ENCODE measurements at regions not wholly inside any gene's neighbourhood (a gene's known extent, or its start where the extent isn't known, plus 50 kb on each side); places are given as distances from the start of the nearest gene placed in this dataset.

- Mint-ChIP-seq H3K4me1 (ENCODE audit: low read depth) (peaks cover 22% of the 10 kb centered on the region), H3K27ac (no peak overlapping the region), H3K27me3 (no peaks in the 10 kb centered on the region), H3K9me3 (ENCODE audit: low read depth) (peaks cover 4% of the 10 kb centered on the region), H3K4me3 (no peak overlapping the region), H3K36me3 (peaks cover 8% of the 10 kb centered on the region)
Measured at GRCh38 chr9:7937761-7938491, 138.3 kb upstream of the DMAC1 start.

GRCh38 chr9:7936996-7937395, 137.4 kb upstream of the DMAC1 start:
- no peaks in the 10 kb centered on the region for H3K27me3 Mint-ChIP-seq
- H3K27ac Mint-ChIP-seq, result no peak overlapping the region
- peaks cover 8% of the 10 kb centered on the region for H3K36me3 Mint-ChIP-seq

GRCh38 chr9:7936163-7936562, 136.6 kb upstream of the DMAC1 start:
- H3K27me3 Mint-ChIP-seq, result no peaks in the 10 kb centered on the region
- peak overlapping the region; percentile 61 for H3K4me3 Mint-ChIP-seq
- peak overlapping the region; percentile 88 for H3K27ac Mint-ChIP-seq
- H3K36me3 Mint-ChIP-seq, result peaks cover 7% of the 10 kb centered on the region
- peaks cover 2% of the 10 kb centered on the region for H3K9me3 Mint-ChIP-seq (ENCODE audit: low read depth)
- peaks cover 22% of the 10 kb centered on the region for H3K4me1 Mint-ChIP-seq (ENCODE audit: low read depth)

More at GRCh38 chr9:7936996-7937395, 137.4 kb upstream of the DMAC1 start:
- peaks cover 22% of the 10 kb centered on the region for H3K4me1 Mint-ChIP-seq (ENCODE audit: low read depth)
- peaks cover 4% of the 10 kb centered on the region for H3K9me3 Mint-ChIP-seq (ENCODE audit: low read depth)
- H3K4me3 Mint-ChIP-seq, result no peak overlapping the region

GRCh38 chr9:7935681-7936080, 136.1 kb upstream of the DMAC1 start:
- H3K4me1 Mint-ChIP-seq (ENCODE audit: low read depth), result peaks cover 25% of the 10 kb centered on the region

GRCh38 chr9:7932767-7933166, 133.2 kb upstream of the DMAC1 start:
- no peak overlapping the region for H3K4me3 Mint-ChIP-seq
- no peaks in the 10 kb centered on the region for H3K27me3 Mint-ChIP-seq
- no peaks in the 10 kb centered on the region for H3K36me3 Mint-ChIP-seq
- H3K27ac Mint-ChIP-seq, result no peak overlapping the region
- H3K9me3 Mint-ChIP-seq (ENCODE audit: low read depth), result no peaks in the 10 kb centered on the region
- peaks cover 28% of the 10 kb centered on the region for H3K4me1 Mint-ChIP-seq (ENCODE audit: low read depth)

More at GRCh38 chr9:7935681-7936080, 136.1 kb upstream of the DMAC1 start:
- peaks cover 4% of the 10 kb centered on the region for H3K36me3 Mint-ChIP-seq
- H3K27me3 Mint-ChIP-seq, result no peaks in the 10 kb centered on the region
- H3K4me3 Mint-ChIP-seq, result peak overlapping the region; percentile 61
- H3K9me3 Mint-ChIP-seq (ENCODE audit: low read depth), result no peaks in the 10 kb centered on the region
- peak overlapping the region; percentile 88 for H3K27ac Mint-ChIP-seq

GRCh38 chr9:7930613-7931012, 131.0 kb upstream of the DMAC1 start:
- Mint-ChIP-seq H3K4me3 (no peak overlapping the region), H3K36me3 (no peaks in the 10 kb centered on the region), H3K27ac (no peak overlapping the region), H3K27me3 (no peaks in the 10 kb centered on the region), H3K4me1 (ENCODE audit: low read depth) (peaks cover 17% of the 10 kb centered on the region), H3K9me3 (ENCODE audit: low read depth) (no peaks in the 10 kb centered on the region)

GRCh38 chr9:7921545-7922197, 122.1 kb upstream of the DMAC1 start:
- no peak overlapping the region for H3K27ac Mint-ChIP-seq

GRCh38 chr9:7912037-7912535, 112.5 kb upstream of the DMAC1 start:
- Mint-ChIP-seq H3K36me3 (no peaks in the 10 kb centered on the region), H3K27me3 (no peaks in the 10 kb centered on the region), H3K4me3 (no peak overlapping the region), H3K4me1 (ENCODE audit: low read depth) (peaks cover 2% of the 10 kb centered on the region), H3K27ac (no peak overlapping the region), H3K9me3 (ENCODE audit: low read depth) (no peaks in the 10 kb centered on the region)

More at GRCh38 chr9:7921545-7922197, 122.1 kb upstream of the DMAC1 start:
- Mint-ChIP-seq H3K27me3 (no peaks in the 10 kb centered on the region), H3K4me1 (ENCODE audit: low read depth) (no peaks in the 10 kb centered on the region), H3K36me3 (no peaks in the 10 kb centered on the region), H3K4me3 (no peak overlapping the region), H3K9me3 (ENCODE audit: low read depth) (no peaks in the 10 kb centered on the region)

GRCh38 chr9:7910426-7911020, 110.9 kb upstream of the DMAC1 start:
- Mint-ChIP-seq H3K9me3 (ENCODE audit: low read depth) (no peaks in the 10 kb centered on the region), H3K27ac (no peak overlapping the region), H3K27me3 (no peaks in the 10 kb centered on the region), H3K36me3 (peaks cover 3% of the 10 kb centered on the region), H3K4me3 (no peak overlapping the region), H3K4me1 (ENCODE audit: low read depth) (peaks cover 2% of the 10 kb centered on the region)

- no peak overlapping the region for H3K4me3 Mint-ChIP-seq
- no peaks in the 10 kb centered on the region for H3K27me3 Mint-ChIP-seq
- peaks cover 2% of the 10 kb centered on the region for H3K4me1 Mint-ChIP-seq (ENCODE audit: low read depth)
- H3K9me3 Mint-ChIP-seq (ENCODE audit: low read depth), result no peaks in the 10 kb centered on the region
- peaks cover 3% of the 10 kb centered on the region for H3K36me3 Mint-ChIP-seq
- no peak overlapping the region for H3K27ac Mint-ChIP-seq
Measured at GRCh38 chr9:7909537-7909936, 110.0 kb upstream of the DMAC1 start.

GRCh38 chr9:7907551-7908337, 108.2 kb upstream of the DMAC1 start:
- H3K27ac Mint-ChIP-seq, result no peak overlapping the region

GRCh38 chr9:7906783-7907550, 107.4 kb upstream of the DMAC1 start:
- no peaks in the 10 kb centered on the region for H3K27me3 Mint-ChIP-seq
- H3K4me1 Mint-ChIP-seq (ENCODE audit: low read depth), result peaks cover 2% of the 10 kb centered on the region
- H3K36me3 Mint-ChIP-seq, result peaks cover 3% of the 10 kb centered on the region
- H3K4me3 Mint-ChIP-seq, result no peak overlapping the region
- no peaks in the 10 kb centered on the region for H3K9me3 Mint-ChIP-seq (ENCODE audit: low read depth)
- no peak overlapping the region for H3K27ac Mint-ChIP-seq

More at GRCh38 chr9:7907551-7908337, 108.2 kb upstream of the DMAC1 start:
- Mint-ChIP-seq H3K4me3 (no peak overlapping the region), H3K4me1 (ENCODE audit: low read depth) (peaks cover 2% of the 10 kb centered on the region), H3K27me3 (no peaks in the 10 kb centered on the region), H3K36me3 (peaks cover 3% of the 10 kb centered on the region), H3K9me3 (ENCODE audit: low read depth) (no peaks in the 10 kb centered on the region)

- Mint-ChIP-seq H3K9me3 (ENCODE audit: low read depth) (no peaks in the 10 kb centered on the region), H3K4me3 (no peak overlapping the region), H3K4me1 (ENCODE audit: low read depth) (no peaks in the 10 kb centered on the region), H3K27me3 (no peaks in the 10 kb centered on the region), H3K27ac (no peak overlapping the region), H3K36me3 (no peaks in the 10 kb centered on the region)
Measured at GRCh38 chr9:7901621-7902020, 102.0 kb upstream of the DMAC1 start.

- Mint-ChIP-seq H3K36me3 (no peaks in the 10 kb centered on the region), H3K4me3 (no peak overlapping the region), H3K4me1 (ENCODE audit: low read depth) (no peaks in the 10 kb centered on the region), H3K27me3 (no peaks in the 10 kb centered on the region), H3K27ac (no peak overlapping the region), H3K9me3 (ENCODE audit: low read depth) (no peaks in the 10 kb centered on the region)
Measured at GRCh38 chr9:7900541-7900940, 101.0 kb upstream of the DMAC1 start.

All from activated naive CD8-positive, alpha-beta T cell (primary cell).